Islet precursor cell (in vitro differentiated cells): ENCODE measurements at regions not wholly inside any gene's neighbourhood (a gene's known extent, or its start where the extent isn't known, plus 50 kb on each side); places are given as distances from the start of the nearest gene placed in this dataset.

Source experiments
- DNase-seq: peaks from one replicate; pipeline ENCODE4 v3.0.0-alpha.2; 2018

- DNase-seq, result no peak
These were observed 862.6 kb downstream of the SORCS3 start for GRCh38 chr10:105503714-105504113.

GRCh38 chr10:105502058-105502457 is 861.0 kb downstream of the SORCS3 start:
- DNase-seq, result no peak

GRCh38 chr10:105494944-105495343 is 853.9 kb downstream of the SORCS3 start:
- no peak for DNase-seq

- no peak for DNase-seq
These were observed 853.2 kb downstream of the SORCS3 start for GRCh38 chr10:105494303-105494702.

GRCh38 chr10:105473170-105473569 is 832.1 kb downstream of the SORCS3 start:
- no peak for DNase-seq

- DNase-seq, result no peak
These were observed 827.7 kb downstream of the SORCS3 start for GRCh38 chr10:105468759-105469158.

GRCh38 chr10:105466521-105466920 is 825.4 kb downstream of the SORCS3 start:
- DNase-seq, result no peak

GRCh38 chr10:105434970-105435369 is 793.9 kb downstream of the SORCS3 start:
- no peak for DNase-seq

- no peak for DNase-seq
These were observed 772.9 kb downstream of the SORCS3 start for GRCh38 chr10:105413997-105414396.

GRCh38 chr10:105409370-105409769 is 768.3 kb downstream of the SORCS3 start:
- no peak for DNase-seq

- DNase-seq, result no peak
These were observed 765.4 kb downstream of the SORCS3 start for GRCh38 chr10:105406488-105406887.

GRCh38 chr10:105398202-105398601 is 757.1 kb downstream of the SORCS3 start:
- peak; percentile 62 for DNase-seq

- DNase-seq, result no peak
These were observed 750.7 kb downstream of the SORCS3 start for GRCh38 chr10:105391670-105392351.

GRCh38 chr10:105387971-105388370 is 746.9 kb downstream of the SORCS3 start:
- DNase-seq, result no peak

- no peak for DNase-seq
These were observed 742.9 kb downstream of the SORCS3 start for GRCh38 chr10:105383978-105384377.

- DNase-seq, result no peak
These were observed 729.6 kb downstream of the SORCS3 start for GRCh38 chr10:105370692-105371091.

GRCh38 chr10:105359708-105360107 is 718.6 kb downstream of the SORCS3 start:
- no peak for DNase-seq

GRCh38 chr10:105358911-105359310 is 717.8 kb downstream of the SORCS3 start:
- no peak for DNase-seq

- DNase-seq, result no peak
These were observed 715.5 kb downstream of the SORCS3 start for GRCh38 chr10:105356626-105357025.

- DNase-seq, result no peak
These were observed 712.9 kb downstream of the SORCS3 start for GRCh38 chr10:105354010-105354409.

- DNase-seq, result no peak
These were observed 711.7 kb downstream of the SORCS3 start for GRCh38 chr10:105352827-105353226.

- DNase-seq, result no peak
These were observed 711.2 kb downstream of the SORCS3 start for GRCh38 chr10:105352281-105352680.

- no peak for DNase-seq
These were observed 710.1 kb downstream of the SORCS3 start for GRCh38 chr10:105351187-105351586.

- DNase-seq, result no peak
These were observed 706.4 kb downstream of the SORCS3 start for GRCh38 chr10:105347487-105347886.

- DNase-seq, result no peak
These were observed 701.5 kb downstream of the SORCS3 start for GRCh38 chr10:105342606-105343005.
